Renal cortical epithelial cell (primary cell): ENCODE measurements at regions not wholly inside any gene's neighbourhood (a gene's known extent, or its start where the extent isn't known, plus 50 kb on each side); places are given as distances from the start of the nearest gene placed in this dataset.

Experiments
- DNase-seq: peaks from one replicate; pipeline ENCODE4 v3.0.0-alpha.2; 2011; ENCODE audit warnings: low read depth

DNA sequence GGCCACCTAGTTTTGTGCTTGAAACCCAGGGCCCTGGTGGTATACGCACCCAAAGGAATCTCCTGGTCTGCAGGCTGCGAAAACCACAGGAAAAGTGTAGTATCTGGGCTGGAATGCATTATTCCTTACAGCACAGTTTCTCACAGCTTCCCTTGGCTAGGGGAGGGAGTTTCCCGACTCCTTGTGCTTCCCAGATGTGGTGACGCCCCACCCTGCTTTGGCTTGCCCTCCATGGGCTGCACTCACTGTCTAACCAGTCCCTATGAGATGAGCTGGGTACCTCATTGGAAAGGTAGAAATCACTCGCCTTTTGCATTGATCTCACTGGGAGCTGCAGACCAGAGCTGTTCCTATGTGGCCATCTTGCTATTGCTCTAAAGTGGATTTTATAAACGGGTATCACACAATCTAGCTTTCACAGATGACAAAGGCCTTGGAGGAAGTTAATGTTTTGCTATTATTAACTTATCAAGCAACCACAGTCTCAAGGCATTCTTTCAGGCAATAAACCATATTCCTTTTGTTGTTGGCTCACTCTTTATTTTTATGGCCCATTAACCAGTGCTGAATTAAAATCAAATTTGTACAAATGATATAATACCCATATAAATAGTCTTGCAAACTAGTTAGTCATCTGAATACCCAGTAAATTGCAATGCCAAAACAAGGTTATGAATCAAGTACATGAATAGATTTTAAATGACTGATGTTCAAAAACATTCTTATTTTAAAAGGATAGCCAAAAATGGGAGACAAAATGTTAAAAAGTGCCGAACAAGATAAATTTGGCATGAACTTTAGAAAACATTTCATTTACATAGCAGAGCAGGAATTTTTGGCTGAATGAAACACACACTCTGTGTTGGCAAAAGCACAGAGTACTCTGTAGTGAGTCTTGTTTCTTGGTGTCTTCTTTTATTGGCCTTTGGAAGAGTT lies 475.4 kb upstream of the ARGLU1 start:
- peak; percentile 93 for DNase-seq

DNA sequence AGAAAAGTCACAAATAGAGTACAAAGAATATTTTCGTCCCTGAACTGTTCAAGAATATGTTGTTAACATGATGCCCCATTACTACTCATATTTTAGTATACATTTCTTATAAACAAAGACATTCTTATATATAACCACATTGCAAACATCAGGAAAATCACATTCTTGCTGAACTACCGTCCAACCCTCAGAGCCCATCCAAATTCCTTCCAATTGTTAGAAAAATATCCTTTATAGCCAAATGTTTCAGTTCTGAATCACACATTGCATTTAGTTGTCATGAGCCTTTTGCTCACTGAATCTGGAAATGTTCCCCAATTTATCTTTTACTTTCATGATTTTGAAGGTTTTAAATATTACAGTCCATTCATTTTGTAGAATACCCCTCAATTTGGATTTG lies 467.8 kb upstream of the ARGLU1 start:
- DNase-seq, result peak; percentile 44

DNA sequence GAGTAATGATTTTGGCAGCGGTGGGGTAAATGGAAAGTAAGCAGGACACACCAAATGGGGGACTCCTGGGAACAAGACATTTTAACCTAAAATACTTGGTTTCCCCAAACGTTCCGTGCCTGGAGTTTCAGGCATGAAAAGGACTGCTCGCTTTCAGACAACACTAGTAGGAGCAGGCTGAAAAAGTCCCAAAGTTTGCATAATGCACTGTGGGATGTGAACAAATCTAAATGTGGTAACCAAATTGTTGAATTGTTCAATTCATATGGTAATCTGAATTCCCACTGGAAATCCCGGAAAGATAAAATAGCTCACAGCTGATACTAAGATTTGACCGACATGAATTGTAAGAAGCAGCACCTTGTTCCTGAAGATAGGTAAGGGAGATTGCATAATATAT lies 467.2 kb upstream of the ARGLU1 start:
- no peak for DNase-seq

DNA sequence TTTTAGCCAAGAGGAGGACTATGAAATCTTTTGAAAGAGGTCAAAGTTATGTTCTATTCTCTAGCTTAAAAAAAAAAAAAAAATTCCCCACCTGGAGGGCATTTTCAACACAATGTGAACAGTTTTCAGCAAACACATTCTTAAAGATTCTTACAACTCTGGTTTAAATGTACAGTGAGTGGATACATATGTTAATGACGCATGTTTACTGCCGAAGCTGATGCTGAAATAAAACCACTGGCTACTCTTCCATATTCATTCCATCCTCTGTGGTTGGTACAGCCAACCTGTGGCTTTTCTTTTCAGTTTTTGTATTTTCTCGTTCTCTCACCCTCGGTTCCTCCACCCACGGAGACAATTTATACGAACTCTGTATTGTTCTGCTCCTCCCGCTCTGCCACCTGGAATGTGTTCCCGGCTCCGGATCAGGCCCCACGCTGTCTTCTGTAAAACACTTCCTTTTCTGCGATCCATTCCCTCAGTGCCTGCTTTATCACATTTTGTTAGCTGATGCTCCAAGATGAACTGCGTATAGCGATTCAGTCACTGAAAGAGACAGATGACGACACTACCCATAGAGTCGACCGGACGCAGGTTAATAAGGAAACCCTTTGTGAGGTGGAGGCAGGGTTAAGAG lies 466.4 kb upstream of the ARGLU1 start:
- DNase-seq, result no peak

GRCh38 chr13:107031716-107032115 lies 463.8 kb upstream of the ARGLU1 start:
- DNase-seq, result no peak

GRCh38 chr13:107028751-107029150 lies 460.8 kb upstream of the ARGLU1 start:
- no peak for DNase-seq

GRCh38 chr13:107025991-107026390 lies 458.1 kb upstream of the ARGLU1 start:
- peak; percentile 82 for DNase-seq

- DNase-seq, result no peak
These were observed 455.4 kb upstream of the ARGLU1 start for GRCh38 chr13:107023335-107023734.

DNA sequence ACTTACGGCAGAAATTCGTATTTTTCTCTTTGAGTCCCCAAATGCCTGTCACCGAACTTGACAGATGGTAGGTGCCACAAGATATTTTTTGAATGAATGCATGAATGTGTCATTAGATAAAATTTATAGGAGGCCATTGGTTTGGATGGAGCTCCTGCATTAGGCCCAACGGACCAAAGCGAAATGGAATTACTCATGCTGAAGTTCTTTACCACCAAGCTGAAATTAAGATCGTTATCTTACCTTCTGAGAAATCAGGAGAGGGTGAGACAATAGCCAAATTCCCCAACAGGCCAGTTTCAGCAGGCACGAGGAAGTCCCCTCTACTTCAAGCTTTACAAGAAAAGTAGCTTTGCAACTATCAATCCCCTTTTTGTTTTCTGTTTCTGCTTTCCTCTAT lies 452.5 kb upstream of the ARGLU1 start:
- DNase-seq, result peak; percentile 61

DNA sequence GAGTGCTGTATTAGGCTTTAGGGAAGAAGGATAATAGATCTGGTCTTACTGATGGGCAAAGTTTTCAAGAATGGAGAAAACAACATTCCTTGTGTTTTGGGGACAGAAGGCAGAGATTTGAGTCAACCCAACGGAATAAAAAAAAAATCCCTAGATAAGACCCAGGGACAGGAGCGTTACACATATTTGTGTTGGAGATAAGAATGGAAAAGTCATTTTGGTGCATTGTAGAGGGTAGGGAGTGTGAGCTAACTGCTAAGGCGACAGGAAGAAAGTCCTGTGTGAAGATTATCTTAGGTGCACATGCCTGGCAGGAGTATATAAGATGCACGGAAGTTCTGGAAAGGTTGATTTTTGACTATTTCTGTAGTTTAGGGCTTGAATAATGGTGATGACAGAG lies 450.3 kb upstream of the ARGLU1 start:
- no peak for DNase-seq

DNA sequence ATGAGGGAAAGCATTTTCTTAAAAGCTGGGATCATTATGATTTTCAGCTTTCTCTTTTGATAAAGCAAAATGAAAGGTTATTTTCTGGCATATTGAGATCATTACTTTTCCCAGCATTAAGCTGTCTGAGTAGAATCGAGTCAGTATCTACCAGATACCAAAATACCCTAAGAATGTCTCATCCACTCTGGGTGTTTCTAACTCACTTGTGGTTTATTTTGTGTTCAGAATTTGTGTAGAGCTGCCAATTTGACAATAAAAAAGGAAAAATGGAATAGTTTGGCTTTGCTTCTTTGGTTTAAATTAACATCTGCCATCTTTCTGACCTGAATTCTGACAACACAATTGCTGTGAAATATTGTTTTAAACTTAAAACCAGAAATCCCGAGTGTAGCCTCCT lies 438.7 kb upstream of the ARGLU1 start:
- DNase-seq, result no peak

GRCh38 chr13:107005577-107005976 lies 437.6 kb upstream of the ARGLU1 start:
- DNase-seq, result no peak

DNA sequence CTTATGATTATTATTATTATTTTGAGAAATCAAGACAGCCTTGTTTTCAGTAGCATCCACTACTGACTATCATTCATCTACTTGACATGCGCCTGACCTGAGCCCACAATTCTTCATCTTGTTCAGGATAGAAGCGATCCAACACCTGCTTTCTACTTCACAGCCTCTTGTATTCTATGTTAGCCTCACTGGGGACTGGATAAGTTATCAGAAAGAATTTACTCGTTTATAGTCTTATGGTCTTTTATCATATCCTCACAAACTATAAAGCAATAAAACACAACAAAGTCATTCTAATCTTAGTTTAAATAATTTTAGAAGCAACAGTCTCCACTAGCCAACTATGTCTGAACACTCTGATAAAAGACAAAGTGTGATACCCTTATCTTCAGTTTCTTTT lies 436.0 kb upstream of the ARGLU1 start:
- DNase-seq, result no peak

GRCh38 chr13:106998664-106999063 lies 430.7 kb upstream of the ARGLU1 start:
- no peak for DNase-seq

- DNase-seq, result no peak
These were observed 429.8 kb upstream of the ARGLU1 start for GRCh38 chr13:106997696-106998095.

DNA sequence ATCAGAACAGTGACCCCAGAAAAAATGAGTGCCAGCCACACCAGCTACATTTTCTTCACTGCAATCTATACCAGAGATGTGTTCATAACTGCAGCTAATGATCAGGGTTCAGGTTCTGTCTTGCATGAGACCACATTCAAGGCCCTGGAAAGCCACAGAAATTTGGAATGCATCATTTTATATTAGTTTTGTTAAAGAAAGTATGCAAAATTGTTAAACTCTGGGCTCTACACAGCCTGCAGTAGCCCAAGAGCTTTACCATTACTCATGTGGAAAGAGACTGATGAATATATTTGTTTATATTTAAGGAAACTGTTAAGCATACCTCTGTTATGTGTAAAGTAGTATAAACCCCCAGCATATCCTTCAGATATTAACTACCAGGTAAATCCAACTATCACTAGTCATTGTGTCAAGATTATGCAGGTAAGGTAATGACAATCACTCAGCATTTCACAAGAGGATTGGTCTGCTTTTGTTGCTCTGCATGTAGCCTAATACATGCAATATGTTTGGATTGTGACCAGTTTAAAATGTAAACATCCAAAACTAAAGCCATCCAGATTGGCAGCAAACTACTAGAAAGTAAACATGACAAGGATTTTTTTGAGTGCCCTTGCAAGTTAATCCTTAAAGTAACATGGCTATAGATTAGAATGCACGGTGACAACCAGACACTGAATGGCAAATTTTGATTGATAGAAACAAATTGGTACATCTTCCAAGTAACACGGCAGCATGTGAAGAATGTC lies 429.1 kb upstream of the ARGLU1 start:
- DNase-seq, result no peak

DNA sequence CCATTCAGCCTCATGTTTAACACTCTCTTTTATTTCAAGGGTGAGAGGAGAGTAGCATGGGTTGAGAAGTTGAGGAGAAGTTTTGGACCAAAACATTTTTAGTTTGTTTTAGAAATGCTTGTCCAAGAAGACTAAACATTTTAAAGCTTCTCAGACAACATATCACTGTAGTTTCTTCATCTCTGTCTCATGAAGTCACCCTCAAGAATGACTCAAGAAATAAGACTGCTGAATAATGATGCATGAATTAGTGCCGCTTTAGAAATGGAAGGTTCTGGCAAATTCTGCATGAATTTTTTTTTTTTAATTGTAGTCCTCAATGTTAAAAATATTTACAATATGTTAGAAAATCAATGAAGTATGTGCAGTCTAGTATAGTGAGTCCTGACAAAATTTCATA lies 422.7 kb upstream of the ARGLU1 start:
- no peak for DNase-seq

DNA sequence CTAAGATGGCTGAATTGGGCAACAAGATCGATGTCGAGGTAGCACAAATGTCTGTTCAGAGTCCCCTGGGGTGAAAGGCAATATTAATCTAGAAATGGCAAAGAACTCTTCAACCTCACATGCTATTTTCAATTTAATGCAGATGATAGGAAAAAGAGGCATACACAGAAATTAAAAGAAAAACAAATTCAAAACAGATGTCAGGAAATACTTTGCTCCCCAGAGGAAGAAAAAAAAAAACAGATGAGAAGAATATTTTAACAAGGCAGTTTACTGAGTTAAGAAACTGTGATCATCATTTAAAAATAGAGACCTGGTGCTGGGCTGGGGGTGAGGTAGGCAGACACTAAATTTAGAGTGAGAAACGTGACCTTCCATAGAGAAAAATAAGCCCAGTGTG lies 421.9 kb upstream of the ARGLU1 start:
- no peak for DNase-seq

DNA sequence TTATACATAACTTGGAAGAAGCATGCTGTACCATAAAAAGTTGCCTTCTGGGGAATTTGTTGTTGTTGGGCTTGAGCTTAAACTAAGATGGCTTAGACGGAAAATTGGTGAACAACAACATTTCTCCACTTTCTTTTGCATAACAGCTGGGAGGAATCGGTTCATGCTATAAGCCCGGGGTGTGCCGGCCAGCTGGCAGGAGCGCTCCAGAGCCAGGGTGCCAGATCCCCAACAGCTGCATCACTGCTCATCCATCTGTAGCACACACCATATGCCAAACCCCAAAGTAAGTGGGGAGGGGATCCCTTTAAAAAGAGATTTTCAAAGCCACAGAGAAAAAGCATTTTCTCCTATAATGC lies 419.5 kb upstream of the ARGLU1 start:
- no peak for DNase-seq

DNA sequence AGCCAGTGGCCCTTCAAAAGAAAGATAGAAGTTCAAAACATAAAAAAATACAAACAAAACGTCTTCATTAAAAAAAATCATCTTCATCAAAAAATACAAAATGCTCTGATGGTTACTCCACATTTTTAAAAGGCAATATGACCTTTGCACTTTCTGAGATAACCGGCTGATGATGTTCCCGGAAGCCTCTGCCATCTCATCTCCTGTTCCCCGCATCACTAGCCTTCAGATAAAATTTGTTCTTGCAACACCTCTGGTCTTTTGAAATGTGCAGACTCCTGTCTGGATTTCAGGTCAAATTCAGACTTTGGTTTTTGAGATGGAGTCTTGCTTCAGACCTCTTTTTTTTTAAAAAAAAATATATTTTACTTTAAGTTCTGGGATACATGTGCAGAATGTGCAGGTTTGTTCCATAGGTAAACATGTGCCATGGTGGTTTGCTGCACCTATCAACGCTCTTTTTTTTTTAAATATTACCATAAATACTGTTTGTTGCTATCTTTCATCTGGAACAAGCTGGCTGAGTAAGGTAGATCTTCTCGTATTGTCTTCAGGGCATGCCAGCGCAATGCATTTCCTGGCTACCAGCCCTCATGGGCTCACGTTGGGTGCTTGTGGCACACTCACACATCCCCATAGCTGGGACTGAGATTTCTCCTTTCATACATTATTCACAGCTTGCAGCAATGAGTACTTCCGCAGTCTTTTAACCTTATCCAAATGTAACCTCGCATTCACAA lies 418.9 kb upstream of the ARGLU1 start:
- no peak for DNase-seq

- DNase-seq, result no peak
These were observed 418.1 kb upstream of the ARGLU1 start for GRCh38 chr13:106986033-106986484.

GRCh38 chr13:106985481-106985880 lies 417.5 kb upstream of the ARGLU1 start:
- no peak for DNase-seq
